ENCODE measurements at regions not wholly inside any gene's neighbourhood (a gene's known extent, or its start where the extent isn't known, plus 50 kb on each side); places are given as distances from the start of the nearest gene placed in this dataset.

GRCh38 chr14:36423430-36423829 lies 96.6 kb downstream of the NKX2-1 start:
- TF ChIP-seq SP2 (tag by site-specific recombination; IDR thresholded peaks at IDR 0.05) (no peak), REST (tag by site-specific recombination; IDR thresholded peaks at IDR 0.05) (no peak), YY1 (tag by site-specific recombination; IDR thresholded peaks at IDR 0.05) (no peak), CTCF (tag by site-specific recombination; IDR thresholded peaks at IDR 0.05) (no peak), SALL2 (tag by site-specific recombination; IDR thresholded peaks at IDR 0.05; ENCODE audit: borderline replicate concordance) (no peak), ATF2 (tag by site-specific recombination; IDR thresholded peaks at IDR 0.05; ENCODE audit: low read depth) (no peak), ZSCAN30 (tag by site-specific recombination; IDR thresholded peaks at IDR 0.05) (no peak), KLF16 (tag by site-specific recombination; IDR thresholded peaks at IDR 0.05) (no peak), ZNF776 (tag by site-specific recombination; IDR thresholded peaks at IDR 0.05; ENCODE audit: borderline replicate concordance) (no peak), ZNF214 (tag by site-specific recombination; IDR thresholded peaks at IDR 0.05; ENCODE audit: borderline replicate concordance) (no peak), ZEB2 (tag by site-specific recombination; IDR thresholded peaks at IDR 0.05) (no peak), PRDM4 (tag by site-specific recombination; IDR thresholded peaks at IDR 0.05) (no peak)

All from HEK293 (cell line).